Liver (tissue), 3 donors: ENCODE measurements at regions not wholly inside any gene's neighbourhood (a gene's known extent, or its start where the extent isn't known, plus 50 kb on each side); places are given as distances from the start of the nearest gene placed in this dataset.

ENCODE experiments used
- ATF3 ChIP-seq: IDR thresholded peaks from 2 replicates; pipeline ENCODE4 v1.6.1; 2016; ENCODE audit warnings: antibody characterized with exemption
- GABPA ChIP-seq, 2 donors: IDR thresholded peaks in 1 of 2; conservative IDR thresholded peaks in 1 of 2; 2 replicates each; pipeline ENCODE4 v1.6.1; 2016; ENCODE audit warnings: antibody characterized with exemption in 2 of 2, mild to moderate bottlenecking in 1 of 2, moderate library complexity in 1 of 2
- JUND ChIP-seq, 2 donors: IDR thresholded peaks; 2 replicates each; pipeline ENCODE4 v1.6.1; 2016; ENCODE audit warnings: antibody characterized with exemption in 2 of 2
- MAX ChIP-seq: IDR thresholded peaks from 2 replicates; pipeline ENCODE4 v1.6.1; 2016; ENCODE audit warnings: antibody characterized with exemption
- RAD21 ChIP-seq, 2 donors: IDR thresholded peaks; 2 replicates each; pipeline ENCODE4 v1.6.1; 2016; ENCODE audit warnings: antibody characterized with exemption in 2 of 2, mild to moderate bottlenecking in 2 of 2
- SP1 ChIP-seq: IDR thresholded peaks from 2 replicates; pipeline ENCODE4 v1.6.1; 2018; ENCODE audit warnings: antibody characterized with exemption, mild to moderate bottlenecking
- TAF1 ChIP-seq: conservative IDR thresholded peaks from 2 replicates; pipeline ENCODE4 v1.6.1; 2016; ENCODE audit warnings: antibody characterized with exemption, mild to moderate bottlenecking
- YY1 ChIP-seq: IDR thresholded peaks from 2 replicates; pipeline ENCODE4 v1.6.1; 2016; ENCODE audit warnings: antibody characterized with exemption, mild to moderate bottlenecking
- ZBTB33 ChIP-seq: IDR thresholded peaks from 2 replicates; pipeline ENCODE4 v1.6.1; 2016; ENCODE audit warnings: antibody characterized with exemption
- TF ChIP-seq, protein P1 (sequence below): fragments of 150-350 bp; IDR thresholded peaks from 2 replicates; pipeline ENCODE4 v1.5.1; 2017; ENCODE audit warnings: improper control_type of control experiment, low read depth, low read length; ENCODE audit not compliant: missing input control
- TF ChIP-seq, protein P2 (sequence below): IDR thresholded peaks from 2 replicates; pipeline ENCODE4 v1.6.1; 2016; ENCODE audit warnings: antibody characterized with exemption, mild to moderate bottlenecking
- donor health status: healthy.
- donor health status: healthy.

DNA sequence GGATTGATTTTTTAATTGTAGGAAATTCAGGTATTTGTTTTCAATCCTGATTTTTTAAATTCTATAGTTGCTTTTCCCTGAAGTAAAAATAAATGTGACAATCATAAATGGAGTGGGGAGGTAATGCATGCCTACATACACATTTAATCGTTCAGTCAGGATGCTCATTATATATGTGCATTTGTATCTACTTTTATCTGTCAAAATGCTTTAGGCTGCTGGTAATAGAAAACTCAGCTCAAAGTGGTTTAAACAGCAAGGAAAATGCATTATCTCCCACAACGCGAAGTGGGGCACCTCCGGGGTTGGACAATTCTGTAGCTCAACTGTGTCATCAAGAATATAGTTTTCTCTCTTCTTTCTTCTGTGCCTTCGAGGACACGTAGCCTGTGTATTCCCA lies 116.4 kb upstream of the SASH1 start:
- TF ChIP-seq, protein P1, sequence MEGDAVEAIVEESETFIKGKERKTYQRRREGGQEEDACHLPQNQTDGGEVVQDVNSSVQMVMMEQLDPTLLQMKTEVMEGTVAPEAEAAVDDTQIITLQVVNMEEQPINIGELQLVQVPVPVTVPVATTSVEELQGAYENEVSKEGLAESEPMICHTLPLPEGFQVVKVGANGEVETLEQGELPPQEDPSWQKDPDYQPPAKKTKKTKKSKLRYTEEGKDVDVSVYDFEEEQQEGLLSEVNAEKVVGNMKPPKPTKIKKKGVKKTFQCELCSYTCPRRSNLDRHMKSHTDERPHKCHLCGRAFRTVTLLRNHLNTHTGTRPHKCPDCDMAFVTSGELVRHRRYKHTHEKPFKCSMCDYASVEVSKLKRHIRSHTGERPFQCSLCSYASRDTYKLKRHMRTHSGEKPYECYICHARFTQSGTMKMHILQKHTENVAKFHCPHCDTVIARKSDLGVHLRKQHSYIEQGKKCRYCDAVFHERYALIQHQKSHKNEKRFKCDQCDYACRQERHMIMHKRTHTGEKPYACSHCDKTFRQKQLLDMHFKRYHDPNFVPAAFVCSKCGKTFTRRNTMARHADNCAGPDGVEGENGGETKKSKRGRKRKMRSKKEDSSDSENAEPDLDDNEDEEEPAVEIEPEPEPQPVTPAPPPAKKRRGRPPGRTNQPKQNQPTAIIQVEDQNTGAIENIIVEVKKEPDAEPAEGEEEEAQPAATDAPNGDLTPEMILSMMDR: no peak
- no peak for TF ChIP-seq RAD21 (IDR thresholded peaks at IDR 0.05)
- TF ChIP-seq, protein P2, sequence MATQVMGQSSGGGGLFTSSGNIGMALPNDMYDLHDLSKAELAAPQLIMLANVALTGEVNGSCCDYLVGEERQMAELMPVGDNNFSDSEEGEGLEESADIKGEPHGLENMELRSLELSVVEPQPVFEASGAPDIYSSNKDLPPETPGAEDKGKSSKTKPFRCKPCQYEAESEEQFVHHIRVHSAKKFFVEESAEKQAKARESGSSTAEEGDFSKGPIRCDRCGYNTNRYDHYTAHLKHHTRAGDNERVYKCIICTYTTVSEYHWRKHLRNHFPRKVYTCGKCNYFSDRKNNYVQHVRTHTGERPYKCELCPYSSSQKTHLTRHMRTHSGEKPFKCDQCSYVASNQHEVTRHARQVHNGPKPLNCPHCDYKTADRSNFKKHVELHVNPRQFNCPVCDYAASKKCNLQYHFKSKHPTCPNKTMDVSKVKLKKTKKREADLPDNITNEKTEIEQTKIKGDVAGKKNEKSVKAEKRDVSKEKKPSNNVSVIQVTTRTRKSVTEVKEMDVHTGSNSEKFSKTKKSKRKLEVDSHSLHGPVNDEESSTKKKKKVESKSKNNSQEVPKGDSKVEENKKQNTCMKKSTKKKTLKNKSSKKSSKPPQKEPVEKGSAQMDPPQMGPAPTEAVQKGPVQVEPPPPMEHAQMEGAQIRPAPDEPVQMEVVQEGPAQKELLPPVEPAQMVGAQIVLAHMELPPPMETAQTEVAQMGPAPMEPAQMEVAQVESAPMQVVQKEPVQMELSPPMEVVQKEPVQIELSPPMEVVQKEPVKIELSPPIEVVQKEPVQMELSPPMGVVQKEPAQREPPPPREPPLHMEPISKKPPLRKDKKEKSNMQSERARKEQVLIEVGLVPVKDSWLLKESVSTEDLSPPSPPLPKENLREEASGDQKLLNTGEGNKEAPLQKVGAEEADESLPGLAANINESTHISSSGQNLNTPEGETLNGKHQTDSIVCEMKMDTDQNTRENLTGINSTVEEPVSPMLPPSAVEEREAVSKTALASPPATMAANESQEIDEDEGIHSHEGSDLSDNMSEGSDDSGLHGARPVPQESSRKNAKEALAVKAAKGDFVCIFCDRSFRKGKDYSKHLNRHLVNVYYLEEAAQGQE: no peak
- TF ChIP-seq YY1: no peak
- no peak for TF ChIP-seq SP1
- TF ChIP-seq ZBTB33: no peak
- no peak for TF ChIP-seq MAX
- no peak for TF ChIP-seq GABPA (IDR thresholded peaks at IDR 0.05 in 1 of 2, conservative IDR thresholded peaks at IDR 0.05 in 1 of 2)
- no peak for TF ChIP-seq ATF3
- no peak for TF ChIP-seq TAF1
- no peak for TF ChIP-seq JUND (IDR thresholded peaks at IDR 0.05)
